ENCODE measurements at regions not wholly inside any gene's neighbourhood (a gene's known extent, or its start where the extent isn't known, plus 50 kb on each side); places are given as distances from the start of the nearest gene placed in this dataset.

DNA sequence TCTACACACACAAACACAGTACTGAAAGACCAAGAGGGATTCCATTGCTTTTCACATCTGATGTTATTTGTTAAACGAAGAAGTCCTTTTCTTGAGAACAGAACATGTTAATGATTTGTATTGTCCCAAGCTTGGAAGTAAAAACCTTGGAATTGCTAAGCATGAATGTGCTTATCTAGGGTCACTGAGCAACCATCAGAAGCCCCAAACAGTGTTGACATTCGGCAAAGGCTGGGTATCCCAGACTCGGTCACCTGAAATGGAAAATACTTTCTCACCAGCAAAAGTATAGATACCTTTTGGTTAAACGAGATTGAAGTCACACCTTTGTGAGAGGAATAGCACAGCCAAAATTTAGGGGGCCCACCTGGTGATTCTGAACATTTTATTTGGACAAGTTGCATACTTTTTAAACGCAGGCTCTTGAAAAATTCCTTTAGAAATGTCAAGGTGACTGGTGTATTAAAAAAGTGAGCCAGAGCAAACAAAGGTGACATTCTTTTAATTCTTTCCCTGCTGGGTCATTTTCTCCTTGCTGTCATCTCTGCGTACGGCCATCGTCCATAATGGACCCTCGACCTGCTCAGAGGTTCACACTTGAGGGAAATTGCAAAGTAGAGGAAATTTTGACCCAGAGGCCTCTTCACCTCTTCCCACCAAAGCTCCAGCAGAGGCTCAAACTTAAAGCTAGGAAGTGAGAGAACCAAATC lies 95.8 kb upstream of the FOXA2 start:
- TF ChIP-seq, protein P1, sequence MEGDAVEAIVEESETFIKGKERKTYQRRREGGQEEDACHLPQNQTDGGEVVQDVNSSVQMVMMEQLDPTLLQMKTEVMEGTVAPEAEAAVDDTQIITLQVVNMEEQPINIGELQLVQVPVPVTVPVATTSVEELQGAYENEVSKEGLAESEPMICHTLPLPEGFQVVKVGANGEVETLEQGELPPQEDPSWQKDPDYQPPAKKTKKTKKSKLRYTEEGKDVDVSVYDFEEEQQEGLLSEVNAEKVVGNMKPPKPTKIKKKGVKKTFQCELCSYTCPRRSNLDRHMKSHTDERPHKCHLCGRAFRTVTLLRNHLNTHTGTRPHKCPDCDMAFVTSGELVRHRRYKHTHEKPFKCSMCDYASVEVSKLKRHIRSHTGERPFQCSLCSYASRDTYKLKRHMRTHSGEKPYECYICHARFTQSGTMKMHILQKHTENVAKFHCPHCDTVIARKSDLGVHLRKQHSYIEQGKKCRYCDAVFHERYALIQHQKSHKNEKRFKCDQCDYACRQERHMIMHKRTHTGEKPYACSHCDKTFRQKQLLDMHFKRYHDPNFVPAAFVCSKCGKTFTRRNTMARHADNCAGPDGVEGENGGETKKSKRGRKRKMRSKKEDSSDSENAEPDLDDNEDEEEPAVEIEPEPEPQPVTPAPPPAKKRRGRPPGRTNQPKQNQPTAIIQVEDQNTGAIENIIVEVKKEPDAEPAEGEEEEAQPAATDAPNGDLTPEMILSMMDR (IDR thresholded peaks at IDR 0.05) = no peak
- no peak for TF ChIP-seq EZH2 (IDR thresholded peaks at IDR 0.05)
